HEK293 (cell line): ENCODE measurements at regions not wholly inside any gene's neighbourhood (a gene's known extent, or its start where the extent isn't known, plus 50 kb on each side); places are given as distances from the start of the nearest gene placed in this dataset.
"Not testable (repeated sequence)": the region's sequence is repeated elsewhere in the genome, so short reads cannot be mapped to it uniquely, and the experiment has no call there.

Source experiments
- CTCF ChIA-PET: fragments of 350-600 bp; formaldehyde crosslinking; extraction: SDS; loops from one replicate; lab custom pipeline; 2021; ENCODE audit warnings: antibody characterized with exemption; lab: Yijun Ruan, JAX
- POLR2A ChIA-PET: fragments of 300-600 bp; formaldehyde crosslinking; extraction: SDS; loops from one replicate; lab custom pipeline; 2020; ENCODE audit warnings: antibody characterized with exemption, inconsistent platforms; lab: Yijun Ruan, JAX
- H3K27ac ChIP-seq: fragments of 200-500 bp; sonication (Bioruptor generic); 2 replicates; pipeline ENCODE4 v1.5.1; 2014; ENCODE audit warnings: low read depth, low read length, control low read depth, inconsistent platforms; ENCODE audit errors: extremely low read depth
- H3K36me3 ChIP-seq, 2 experiments: fragments of 200-500 bp in 1 of 2; sonication (Bioruptor generic) in 1 of 2; 1 replicate in 1 of 2; 2 replicates in 1 of 2; pipeline ENCODE4 v1.5.1; 2014 to 2017; ENCODE audit warnings: inconsistent platforms in 2 of 2, low read length in 2 of 2; ENCODE audit not compliant: control insufficient read depth in 2 of 2, insufficient read depth in 1 of 2
- H3K4me1 ChIP-seq: fragments of 200-500 bp; sonication (Bioruptor generic); 2 replicates; pipeline ENCODE4 v1.5.1; 2014; ENCODE audit warnings: mild to moderate bottlenecking, low read length, inconsistent platforms; ENCODE audit not compliant: control insufficient read depth, insufficient read depth
- H3K4me3 ChIP-seq: 2 replicates; pipeline ENCODE4 v1.5.1; 2011; ENCODE audit warnings: low read depth, mild to moderate bottlenecking, control low read depth, low read length, moderate library complexity
- H3K9me3 ChIP-seq: fragments of 200-500 bp; sonication (Bioruptor generic); 2 replicates; pipeline ENCODE4 v1.5.1; 2014; ENCODE audit warnings: low read depth, low read length, inconsistent platforms; ENCODE audit not compliant: control insufficient read depth, insufficient read depth
- KLF1 ChIP-seq: fragments of 450-650 bp; formaldehyde crosslinking; IDR thresholded peaks from 2 replicates; pipeline ENCODE4 v1.5.1; 2016; ENCODE audit warnings: missing biosample characterization, missing genetic modification characterization
- SCRT1 ChIP-seq: fragments of 450-650 bp; formaldehyde crosslinking; IDR thresholded peaks from 2 replicates; pipeline ENCODE4 v1.5.1; 2016; ENCODE audit warnings: missing biosample characterization, missing genetic modification characterization, borderline replicate concordance
- SCRT2 ChIP-seq: fragments of 450-650 bp; formaldehyde crosslinking; IDR thresholded peaks from 2 replicates; pipeline ENCODE4 v1.5.1; 2016; ENCODE audit warnings: missing biosample characterization, missing genetic modification characterization
- ZBTB8A ChIP-seq: fragments of 450-650 bp; formaldehyde crosslinking; IDR thresholded peaks from 2 replicates; pipeline ENCODE4 v1.5.1; 2016; ENCODE audit warnings: missing biosample characterization, missing genetic modification characterization
- ZFP41 ChIP-seq: fragments of 450-650 bp; formaldehyde crosslinking; IDR thresholded peaks from 2 replicates; pipeline ENCODE4 v1.5.1; 2016; ENCODE audit warnings: missing biosample characterization, missing genetic modification characterization, borderline replicate concordance
- ZNF114 ChIP-seq: fragments of 450-650 bp; formaldehyde crosslinking; IDR thresholded peaks from 2 replicates; pipeline ENCODE4 v1.5.0; 2017; ENCODE audit warnings: missing biosample characterization, missing genetic modification characterization
- ZNF140 ChIP-seq: fragments of 450-650 bp; formaldehyde crosslinking; IDR thresholded peaks from 2 replicates; pipeline ENCODE4 v1.5.1; 2016; ENCODE audit warnings: missing biosample characterization, missing genetic modification characterization
- ZNF350 ChIP-seq: fragments of 450-650 bp; formaldehyde crosslinking; IDR thresholded peaks from 2 replicates; pipeline ENCODE4 v1.5.0; 2017; ENCODE audit warnings: missing biosample characterization, mild to moderate bottlenecking, missing genetic modification characterization
- ZNF366 ChIP-seq: fragments of 450-650 bp; formaldehyde crosslinking; conservative IDR thresholded peaks from 2 replicates; pipeline ENCODE4 v1.5.1; 2016; ENCODE audit warnings: missing biosample characterization, missing genetic modification characterization
- ZNF473 ChIP-seq: fragments of 450-650 bp; formaldehyde crosslinking; IDR thresholded peaks from 2 replicates; pipeline ENCODE4 v1.5.1; 2017; ENCODE audit warnings: missing biosample characterization, missing genetic modification characterization
- ZNF555 ChIP-seq: fragments of 450-650 bp; formaldehyde crosslinking; conservative IDR thresholded peaks from 2 replicates; pipeline ENCODE4 v1.5.1; 2017; ENCODE audit warnings: missing biosample characterization, mild to moderate bottlenecking, missing genetic modification characterization, inconsistent platforms
- ZNF571 ChIP-seq: fragments of 450-650 bp; formaldehyde crosslinking; IDR thresholded peaks from 2 replicates; pipeline ENCODE4 v1.5.0; 2017; ENCODE audit warnings: missing biosample characterization, missing genetic modification characterization
- ZNF624 ChIP-seq: fragments of 450-650 bp; formaldehyde crosslinking; IDR thresholded peaks from 2 replicates; pipeline ENCODE4 v1.5.1; 2017; ENCODE audit warnings: missing biosample characterization, missing genetic modification characterization
- ZNF626 ChIP-seq: fragments of 450-650 bp; sonication (Bioruptor Pico); formaldehyde crosslinking; IDR thresholded peaks from 2 replicates; pipeline ENCODE4 v1.5.1; 2018; ENCODE audit warnings: missing biosample characterization, missing genetic modification characterization, inconsistent platforms
- ZNF677 ChIP-seq: fragments of 450-650 bp; IDR thresholded peaks from 2 replicates; pipeline ENCODE4 v1.5.0; 2018; ENCODE audit warnings: missing biosample characterization, mild to moderate bottlenecking, missing genetic modification characterization, moderate library complexity
- ZNF843 ChIP-seq: fragments of 450-650 bp; formaldehyde crosslinking; IDR thresholded peaks from 2 replicates; pipeline ENCODE4 v1.5.1; 2016; ENCODE audit warnings: missing biosample characterization, missing genetic modification characterization
- TF ChIP-seq, protein P1 (sequence below): fragments of 450-650 bp; formaldehyde crosslinking; IDR thresholded peaks from 2 replicates; pipeline ENCODE4 v1.5.1; 2016; ENCODE audit warnings: missing biosample characterization, missing genetic modification characterization
- TF ChIP-seq, protein P2 (sequence below): IDR thresholded peaks from 2 replicates; pipeline ENCODE4 v1.6.1; 2011; ENCODE audit warnings: mild to moderate bottlenecking, low read depth, low read length, borderline replicate concordance
- TF ChIP-seq, protein P3 (sequence below): fragments of 450-650 bp; formaldehyde crosslinking; IDR thresholded peaks from 2 replicates; pipeline ENCODE4 v1.5.1; 2017; ENCODE audit warnings: missing biosample characterization, missing genetic modification characterization
- TF ChIP-seq, protein P4 (sequence below): fragments of 450-650 bp; formaldehyde crosslinking; IDR thresholded peaks from 2 replicates; pipeline ENCODE4 v1.5.1; 2016; ENCODE audit warnings: missing biosample characterization, missing genetic modification characterization

DNA sequence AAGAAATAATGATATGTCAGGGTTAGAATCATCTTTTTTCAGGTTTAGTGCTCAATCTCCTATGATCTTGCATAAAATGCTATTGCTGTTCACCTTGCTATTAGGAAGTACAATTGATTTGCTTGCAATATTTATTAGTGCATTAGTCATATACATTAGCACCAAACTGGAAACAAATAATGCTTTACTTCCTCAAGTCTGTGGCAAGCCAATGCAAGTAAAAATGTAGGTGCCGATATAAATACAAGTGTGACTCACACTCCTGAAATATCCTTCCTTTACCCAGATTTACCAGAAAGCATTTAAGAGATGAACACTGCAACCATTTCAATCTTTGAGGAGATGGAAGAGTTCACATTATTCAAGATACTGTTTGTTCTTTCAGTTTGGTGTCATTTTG lies 1487.7 kb upstream of the ADGRL3 start:
- H3K4me1 ChIP-seq = no peaks in the 10 kb centered on the region
- CTCF ChIA-PET = no interaction called here
- POLR2A ChIA-PET = no interaction called here
- TF ChIP-seq ZNF140 (tag by site-specific recombination) = no peak
- TF ChIP-seq ZNF350 (tag by site-specific recombination) = no peak
- TF ChIP-seq, protein P1, sequence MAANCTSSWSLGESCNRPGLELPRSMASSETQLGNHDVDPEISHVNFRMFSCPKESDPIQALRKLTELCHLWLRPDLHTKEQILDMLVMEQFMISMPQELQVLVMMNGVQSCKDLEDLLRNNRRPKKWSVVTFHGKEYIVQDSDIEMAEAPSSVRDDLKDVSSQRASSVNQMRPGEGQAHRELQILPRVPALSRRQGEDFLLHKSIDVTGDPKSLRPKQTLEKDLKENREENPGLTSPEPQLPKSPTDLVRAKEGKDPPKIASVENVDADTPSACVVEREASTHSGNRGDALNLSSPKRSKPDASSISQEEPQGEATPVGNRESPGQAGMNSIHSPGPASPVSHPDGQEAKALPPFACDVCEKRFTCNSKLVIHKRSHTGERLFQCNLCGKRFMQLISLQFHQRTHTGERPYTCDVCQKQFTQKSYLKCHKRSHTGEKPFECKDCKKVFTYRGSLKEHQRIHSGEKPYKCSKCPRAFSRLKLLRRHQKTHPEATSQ = no peak
- TF ChIP-seq SCRT1 (tag by site-specific recombination) = no peak
- TF ChIP-seq ZNF473 (tag by site-specific recombination) = no peak
- TF ChIP-seq ZNF366 (tag by site-specific recombination) = no peak
- TF ChIP-seq ZNF677 (tag by site-specific recombination) = no peak
- TF ChIP-seq, protein P2, sequence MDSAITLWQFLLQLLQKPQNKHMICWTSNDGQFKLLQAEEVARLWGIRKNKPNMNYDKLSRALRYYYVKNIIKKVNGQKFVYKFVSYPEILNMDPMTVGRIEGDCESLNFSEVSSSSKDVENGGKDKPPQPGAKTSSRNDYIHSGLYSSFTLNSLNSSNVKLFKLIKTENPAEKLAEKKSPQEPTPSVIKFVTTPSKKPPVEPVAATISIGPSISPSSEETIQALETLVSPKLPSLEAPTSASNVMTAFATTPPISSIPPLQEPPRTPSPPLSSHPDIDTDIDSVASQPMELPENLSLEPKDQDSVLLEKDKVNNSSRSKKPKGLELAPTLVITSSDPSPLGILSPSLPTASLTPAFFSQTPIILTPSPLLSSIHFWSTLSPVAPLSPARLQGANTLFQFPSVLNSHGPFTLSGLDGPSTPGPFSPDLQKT = no peak
- TF ChIP-seq ZNF626 (tag by site-specific recombination) = no peak
- no peak for TF ChIP-seq ZNF555 (tag by site-specific recombination)
- TF ChIP-seq ZNF843 (tag by site-specific recombination) = no peak
- TF ChIP-seq ZNF571 = no peak
- TF ChIP-seq, protein P3, sequence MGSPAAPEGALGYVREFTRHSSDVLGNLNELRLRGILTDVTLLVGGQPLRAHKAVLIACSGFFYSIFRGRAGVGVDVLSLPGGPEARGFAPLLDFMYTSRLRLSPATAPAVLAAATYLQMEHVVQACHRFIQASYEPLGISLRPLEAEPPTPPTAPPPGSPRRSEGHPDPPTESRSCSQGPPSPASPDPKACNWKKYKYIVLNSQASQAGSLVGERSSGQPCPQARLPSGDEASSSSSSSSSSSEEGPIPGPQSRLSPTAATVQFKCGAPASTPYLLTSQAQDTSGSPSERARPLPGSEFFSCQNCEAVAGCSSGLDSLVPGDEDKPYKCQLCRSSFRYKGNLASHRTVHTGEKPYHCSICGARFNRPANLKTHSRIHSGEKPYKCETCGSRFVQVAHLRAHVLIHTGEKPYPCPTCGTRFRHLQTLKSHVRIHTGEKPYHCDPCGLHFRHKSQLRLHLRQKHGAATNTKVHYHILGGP (tag by site-specific recombination) = no peak
- TF ChIP-seq SCRT2 (tag by site-specific recombination) = no peak
- TF ChIP-seq ZNF624 (tag by site-specific recombination) = no peak
- TF ChIP-seq ZBTB8A (tag by site-specific recombination) = no peak
- TF ChIP-seq, protein P4, sequence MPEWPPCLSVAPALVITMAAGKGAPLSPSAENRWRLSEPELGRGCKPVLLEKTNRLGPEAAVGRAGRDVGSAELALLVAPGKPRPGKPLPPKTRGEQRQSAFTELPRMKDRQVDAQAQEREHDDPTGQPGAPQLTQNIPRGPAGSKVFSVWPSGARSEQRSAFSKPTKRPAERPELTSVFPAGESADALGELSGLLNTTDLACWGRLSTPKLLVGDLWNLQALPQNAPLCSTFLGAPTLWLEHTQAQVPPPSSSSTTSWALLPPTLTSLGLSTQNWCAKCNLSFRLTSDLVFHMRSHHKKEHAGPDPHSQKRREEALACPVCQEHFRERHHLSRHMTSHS (tag by site-specific recombination) = no peak
- no peak for TF ChIP-seq KLF1 (tag by site-specific recombination)
- TF ChIP-seq ZNF114 (tag by site-specific recombination) = no peak
- TF ChIP-seq ZFP41 (tag by site-specific recombination) = no peak
- H3K36me3 ChIP-seq = no peaks in the 10 kb centered on the region
- H3K27ac ChIP-seq = no peak overlapping the region
- no peaks in the 10 kb centered on the region for H3K9me3 ChIP-seq
- no peak overlapping the region for H3K4me3 ChIP-seq

DNA sequence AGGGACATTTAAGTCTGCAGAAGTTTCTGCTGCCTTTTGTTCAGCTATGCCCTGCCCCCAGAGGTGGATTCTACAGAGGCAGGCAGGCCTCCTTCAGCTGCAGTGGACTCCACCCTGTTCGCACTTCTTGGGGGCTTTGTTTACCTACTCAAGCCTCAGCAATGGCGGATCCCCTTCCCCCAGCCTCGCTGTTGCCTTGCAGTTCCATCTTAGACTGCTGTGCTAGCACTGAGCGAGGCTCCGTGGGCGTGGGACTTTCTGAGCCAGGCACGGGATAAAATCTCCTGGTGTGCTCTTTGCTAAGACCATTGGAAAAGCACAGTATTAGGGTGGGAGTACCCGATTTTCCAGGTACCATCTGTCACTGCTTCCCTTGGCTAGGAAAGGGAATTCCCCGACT lies 1475.8 kb upstream of the ADGRL3 start:
- H3K4me3 ChIP-seq, H3K27ac ChIP-seq, H3K9me3 ChIP-seq, POLR2A ChIA-PET, H3K36me3 ChIP-seq, CTCF ChIA-PET, H3K4me1 ChIP-seq: not testable (repeated sequence)
